ENCODE measurements at regions not wholly inside any gene's neighbourhood (a gene's known extent, or its start where the extent isn't known, plus 50 kb on each side); places are given as distances from the start of the nearest gene placed in this dataset.
A peak's percentile ranks its signal among the peaks of the same experiment; 100 is the strongest.

DNA sequence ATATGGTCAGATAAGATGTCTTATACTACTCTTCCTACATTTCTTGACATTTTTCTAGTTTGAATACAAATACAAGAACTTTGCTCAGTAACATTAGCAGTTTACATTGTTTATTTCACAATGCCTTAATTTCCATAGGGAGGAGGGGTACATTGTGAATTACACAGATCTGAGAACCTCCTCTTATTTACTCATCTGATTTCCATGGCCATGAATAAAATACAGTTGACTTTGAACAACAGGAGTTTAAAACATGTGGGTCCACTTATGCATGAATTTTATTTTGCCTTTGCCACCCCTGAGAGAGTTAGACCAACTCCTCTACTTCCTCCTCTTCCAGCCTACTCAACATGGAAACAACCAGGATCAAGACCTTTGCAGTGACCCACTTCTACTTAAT, 67.7 kb downstream of the MGST1 start:
- no peaks in the 10 kb centered on the region for H3K9me3 ChIP-seq (ENCODE audit: insufficient read depth, low read depth, low read length)
- H3K4me2 ChIP-seq (ENCODE audit: low read length), result no peak overlapping the region
- H3K79me2 ChIP-seq (ENCODE audit: control insufficient read depth, insufficient read depth, low read length, poor library complexity), result no peaks in the 10 kb centered on the region
- no peak overlapping the region for H4K8ac ChIP-seq (ENCODE audit: low read depth, low read length)
- no peak overlapping the region for H3K14ac ChIP-seq (ENCODE audit: low read length)
- no peak overlapping the region for H2BK12ac ChIP-seq (ENCODE audit: low read length)
- no peak overlapping the region for H3K4me3 ChIP-seq (ENCODE audit: low read depth, low read length)
- no peak overlapping the region for H4K12ac ChIP-seq (ENCODE audit: low read depth, low read length)
- H3K4ac ChIP-seq (ENCODE audit: low read depth, low read length), result no peak overlapping the region
- no peak overlapping the region for H3K27ac ChIP-seq (ENCODE audit: low read depth, low read length)
- no peaks in the 10 kb centered on the region for H3K79me1 ChIP-seq (ENCODE audit: low read length)
- no peaks in the 10 kb centered on the region for H3K27me3 ChIP-seq (ENCODE audit: insufficient read depth, low read length)
- DNase-seq, result no peak
- no peak overlapping the region for H3K23ac ChIP-seq (ENCODE audit: low read length)
- no peak overlapping the region for H4K91ac ChIP-seq (ENCODE audit: low read depth, low read length)
- no peak overlapping the region for H3K18ac ChIP-seq (ENCODE audit: low read length)
- H2BK120ac ChIP-seq (ENCODE audit: insufficient read depth, low read length, poor library complexity), result no peak overlapping the region
- H3K4me1 ChIP-seq (ENCODE audit: control insufficient read depth in 1 of 2, insufficient read depth in 2 of 2, low read length in 2 of 2), result no peaks in the 10 kb centered on the region
- H3K9ac ChIP-seq (ENCODE audit: low read length), result no peak overlapping the region
- H2AK5ac ChIP-seq (ENCODE audit: low read length), result no peak overlapping the region
- H3K36me3 ChIP-seq (ENCODE audit: control insufficient read depth in 1 of 2, insufficient read depth in 2 of 2, low read length in 2 of 2), result no peaks in the 10 kb centered on the region
- H2BK5ac ChIP-seq (ENCODE audit: low read depth, low read length, poor library complexity), result no peak overlapping the region
- H2AFZ ChIP-seq (ENCODE audit: insufficient read depth, low read length, poor library complexity), result no peak overlapping the region

DNA sequence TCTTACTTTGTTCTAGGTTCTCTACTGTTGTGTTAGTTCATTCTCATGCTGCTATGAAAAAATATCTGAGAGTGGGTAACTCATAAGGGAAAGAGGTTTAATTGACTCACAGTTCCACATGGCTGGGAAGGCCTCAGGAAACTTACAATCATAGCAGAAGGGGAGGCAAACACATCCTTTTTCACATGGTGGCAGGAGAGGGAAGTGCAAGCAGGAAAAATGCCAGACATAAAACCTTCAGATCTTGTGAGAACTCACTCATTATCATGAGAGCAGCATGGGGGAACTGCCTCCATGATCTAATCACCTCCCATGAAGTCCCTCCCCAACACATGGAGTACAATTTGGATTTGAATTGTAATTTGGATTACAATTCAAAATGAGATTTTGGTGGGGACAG, 69.6 kb downstream of the MGST1 start:
- no peak overlapping the region for H2AK5ac ChIP-seq (ENCODE audit: low read length)
- no peak overlapping the region for H3K18ac ChIP-seq (ENCODE audit: low read length)
- no peaks in the 10 kb centered on the region for H3K36me3 ChIP-seq (ENCODE audit: control insufficient read depth in 1 of 2, insufficient read depth in 2 of 2, low read length in 2 of 2)
- no peak overlapping the region for H3K9ac ChIP-seq (ENCODE audit: low read length)
- no peaks in the 10 kb centered on the region for H3K9me3 ChIP-seq (ENCODE audit: insufficient read depth, low read depth, low read length)
- H2BK5ac ChIP-seq (ENCODE audit: low read depth, low read length, poor library complexity), result no peak overlapping the region
- no peak overlapping the region for H3K4ac ChIP-seq (ENCODE audit: low read depth, low read length)
- H2AFZ ChIP-seq (ENCODE audit: insufficient read depth, low read length, poor library complexity), result no peak overlapping the region
- H4K91ac ChIP-seq (ENCODE audit: low read depth, low read length), result no peak overlapping the region
- H4K12ac ChIP-seq (ENCODE audit: low read depth, low read length), result no peak overlapping the region
- H3K14ac ChIP-seq (ENCODE audit: low read length), result no peak overlapping the region
- H2BK12ac ChIP-seq (ENCODE audit: low read length), result no peak overlapping the region
- no peak overlapping the region for H3K23ac ChIP-seq (ENCODE audit: low read length)
- H3K27ac ChIP-seq (ENCODE audit: low read depth, low read length), result no peak overlapping the region
- no peak overlapping the region for H4K8ac ChIP-seq (ENCODE audit: low read depth, low read length)
- no peak for DNase-seq
- H3K79me2 ChIP-seq (ENCODE audit: control insufficient read depth, insufficient read depth, low read length, poor library complexity), result no peaks in the 10 kb centered on the region
- H2BK120ac ChIP-seq (ENCODE audit: insufficient read depth, low read length, poor library complexity), result no peak overlapping the region
- no peak overlapping the region for H3K4me3 ChIP-seq (ENCODE audit: low read depth, low read length)
- no peaks in the 10 kb centered on the region for H3K79me1 ChIP-seq (ENCODE audit: low read length)
- H3K27me3 ChIP-seq (ENCODE audit: insufficient read depth, low read length), result no peaks in the 10 kb centered on the region
- H3K4me2 ChIP-seq (ENCODE audit: low read length), result no peak overlapping the region
- no peaks in the 10 kb centered on the region for H3K4me1 ChIP-seq (ENCODE audit: control insufficient read depth in 1 of 2, insufficient read depth in 2 of 2, low read length in 2 of 2)

DNA sequence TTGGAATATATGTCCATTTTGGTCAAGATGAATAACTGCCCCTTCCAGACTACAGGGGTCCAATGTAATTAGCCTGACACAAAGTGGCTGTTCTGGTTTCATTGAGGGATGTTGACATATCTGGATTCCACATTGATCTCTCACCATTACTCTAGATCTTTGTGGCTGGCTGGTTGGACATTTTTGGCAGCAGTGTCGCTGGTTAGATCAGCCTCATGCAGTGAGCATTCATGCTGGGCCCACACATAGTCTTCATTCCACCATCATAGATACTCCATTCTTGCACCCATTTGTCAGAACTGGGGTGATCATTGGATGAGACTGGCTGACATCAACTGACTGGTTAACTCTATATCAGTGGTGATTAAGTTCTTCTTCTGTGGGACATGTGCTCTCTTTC, 74.4 kb downstream of the MGST1 start:
- H3K9ac ChIP-seq (ENCODE audit: low read length), result no peak overlapping the region
- no peaks in the 10 kb centered on the region for H3K36me3 ChIP-seq (ENCODE audit: control insufficient read depth in 1 of 2, insufficient read depth in 2 of 2, low read length in 2 of 2)
- no peaks in the 10 kb centered on the region for H3K4me1 ChIP-seq (ENCODE audit: control insufficient read depth in 1 of 2, insufficient read depth in 2 of 2, low read length in 2 of 2)
- no peaks in the 10 kb centered on the region for H3K79me1 ChIP-seq (ENCODE audit: low read length)
- no CpG with 5 or more reads among the region's 1 CpG for WGBS (ENCODE audit: extremely low coverage, insufficient coverage, insufficient read length)
- no peak overlapping the region for H3K4me3 ChIP-seq (ENCODE audit: low read depth, low read length)
- H3K27ac ChIP-seq (ENCODE audit: low read depth, low read length), result no peak overlapping the region
- no peaks in the 10 kb centered on the region for H3K9me3 ChIP-seq (ENCODE audit: insufficient read depth, low read depth, low read length)
- DNase-seq, result peak; percentile 45 to 51
- H2AK5ac ChIP-seq (ENCODE audit: low read length), result no peak overlapping the region
- no peak overlapping the region for H3K18ac ChIP-seq (ENCODE audit: low read length)
- no peaks in the 10 kb centered on the region for H3K27me3 ChIP-seq (ENCODE audit: insufficient read depth, low read length)
- H2BK5ac ChIP-seq (ENCODE audit: low read depth, low read length, poor library complexity), result no peak overlapping the region
- no peak overlapping the region for H2BK12ac ChIP-seq (ENCODE audit: low read length)
- no peak overlapping the region for H3K23ac ChIP-seq (ENCODE audit: low read length)
- H3K79me2 ChIP-seq (ENCODE audit: control insufficient read depth, insufficient read depth, low read length, poor library complexity), result no peaks in the 10 kb centered on the region
- no peak overlapping the region for H3K4me2 ChIP-seq (ENCODE audit: low read length)
- no peak overlapping the region for H2BK120ac ChIP-seq (ENCODE audit: insufficient read depth, low read length, poor library complexity)
- no peak overlapping the region for H4K91ac ChIP-seq (ENCODE audit: low read depth, low read length)
- no peak overlapping the region for H4K12ac ChIP-seq (ENCODE audit: low read depth, low read length)
- H4K8ac ChIP-seq (ENCODE audit: low read depth, low read length), result no peak overlapping the region
- H3K14ac ChIP-seq (ENCODE audit: low read length), result no peak overlapping the region
- no peak overlapping the region for H3K4ac ChIP-seq (ENCODE audit: low read depth, low read length)
- no peak overlapping the region for H2AFZ ChIP-seq (ENCODE audit: insufficient read depth, low read length, poor library complexity)

DNA sequence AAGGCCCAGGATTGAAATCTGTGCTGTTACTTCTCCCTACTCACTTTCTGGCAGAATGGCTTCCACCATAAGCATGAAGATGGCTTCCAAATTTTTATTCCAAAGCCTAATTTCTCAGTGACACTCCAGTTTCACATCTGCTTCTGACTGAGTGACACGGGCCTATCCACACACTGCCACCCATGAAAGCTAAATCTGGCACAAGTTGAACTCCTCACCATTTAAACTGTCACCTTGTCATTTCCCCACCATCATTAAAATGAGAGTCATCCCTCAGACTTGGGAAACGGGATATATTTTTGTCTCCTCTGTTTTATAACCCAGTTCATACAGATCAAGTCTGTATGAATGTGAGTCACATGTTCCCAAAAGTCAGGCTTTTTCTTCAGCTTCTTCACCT, 77.1 kb downstream of the MGST1 start:
- Histone ChIP-seq H3K79me1 (ENCODE audit: low read length) (no peaks in the 10 kb centered on the region), H2BK5ac (ENCODE audit: low read depth, low read length, poor library complexity) (no peak overlapping the region), H2AFZ (ENCODE audit: insufficient read depth, low read length, poor library complexity) (no peak overlapping the region), H3K4me1 (ENCODE audit: control insufficient read depth in 1 of 2, insufficient read depth in 2 of 2, low read length in 2 of 2) (no peaks in the 10 kb centered on the region), H3K18ac (ENCODE audit: low read length) (no peak overlapping the region), H4K8ac (ENCODE audit: low read depth, low read length) (no peak overlapping the region), H3K14ac (ENCODE audit: low read length) (no peak overlapping the region), H2BK120ac (ENCODE audit: insufficient read depth, low read length, poor library complexity) (no peak overlapping the region), H3K4me2 (ENCODE audit: low read length) (no peak overlapping the region), H3K4me3 (ENCODE audit: low read depth, low read length) (no peak overlapping the region), H4K91ac (ENCODE audit: low read depth, low read length) (no peak overlapping the region), H3K4ac (ENCODE audit: low read depth, low read length) (no peak overlapping the region), H2AK5ac (ENCODE audit: low read length) (no peak overlapping the region), H3K27ac (ENCODE audit: low read depth, low read length) (no peak overlapping the region), H4K12ac (ENCODE audit: low read depth, low read length) (no peak overlapping the region), H3K9ac (ENCODE audit: low read length) (no peak overlapping the region), H2BK12ac (ENCODE audit: low read length) (no peak overlapping the region), H3K27me3 (ENCODE audit: insufficient read depth, low read length) (no peaks in the 10 kb centered on the region), H3K9me3 (ENCODE audit: insufficient read depth, low read depth, low read length) (no peaks in the 10 kb centered on the region), H3K23ac (ENCODE audit: low read length) (no peak overlapping the region), H3K79me2 (ENCODE audit: control insufficient read depth, insufficient read depth, low read length, poor library complexity) (no peaks in the 10 kb centered on the region), H3K36me3 (ENCODE audit: control insufficient read depth in 1 of 2, insufficient read depth in 2 of 2, low read length in 2 of 2) (no peaks in the 10 kb centered on the region)
- no CpG with 5 or more reads among the region's 2 CpGs for WGBS (ENCODE audit: extremely low coverage, insufficient coverage, insufficient read length)
- DNase-seq, result no peak

Data from trophoblast cell (in vitro differentiated cells and primary cell).